Amygdala (tissue), 56 donors: ENCODE measurements at regions not wholly inside any gene's neighbourhood (a gene's known extent, or its start where the extent isn't known, plus 50 kb on each side); places are given as distances from the start of the nearest gene placed in this dataset.

Experiments used
- DNase-seq, 56 donors: peaks; one replicate each; lab custom pipeline; 2025; lab: John Stamatoyannopoulos, UW

GRCh38 chr6:155611742-155612141 is 156.1 kb upstream of the NOX3 start:
- DNase-seq = no peak

- no peak for DNase-seq
These were observed 149.4 kb upstream of the NOX3 start for GRCh38 chr6:155604991-155605390.

GRCh38 chr6:155599561-155599960 is 143.9 kb upstream of the NOX3 start:
- DNase-seq = peak in 1 of 56 donors; percentile 2

- DNase-seq = no peak
These were observed 143.5 kb upstream of the NOX3 start for GRCh38 chr6:155599160-155599559.

DNA sequence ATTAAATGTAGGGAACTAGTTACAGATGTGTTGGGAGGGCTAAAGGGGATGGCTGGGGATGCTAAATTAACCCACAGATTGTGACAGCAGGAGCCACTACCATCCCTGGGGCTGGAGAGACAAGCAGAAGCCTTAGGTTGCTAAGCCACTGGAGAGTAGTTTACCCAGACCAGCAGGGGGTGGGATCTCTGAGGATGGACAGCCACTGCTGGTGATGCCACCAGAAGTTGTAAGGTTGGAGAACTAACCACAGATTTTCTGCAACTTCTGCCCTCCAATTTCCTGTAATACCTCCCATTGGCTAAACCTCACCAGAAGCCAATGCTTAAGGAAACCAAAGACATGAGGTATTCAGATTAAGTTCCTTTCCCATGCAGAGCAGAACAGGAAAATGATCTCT is 139.6 kb upstream of the NOX3 start:
- DNase-seq = no peak

DNA sequence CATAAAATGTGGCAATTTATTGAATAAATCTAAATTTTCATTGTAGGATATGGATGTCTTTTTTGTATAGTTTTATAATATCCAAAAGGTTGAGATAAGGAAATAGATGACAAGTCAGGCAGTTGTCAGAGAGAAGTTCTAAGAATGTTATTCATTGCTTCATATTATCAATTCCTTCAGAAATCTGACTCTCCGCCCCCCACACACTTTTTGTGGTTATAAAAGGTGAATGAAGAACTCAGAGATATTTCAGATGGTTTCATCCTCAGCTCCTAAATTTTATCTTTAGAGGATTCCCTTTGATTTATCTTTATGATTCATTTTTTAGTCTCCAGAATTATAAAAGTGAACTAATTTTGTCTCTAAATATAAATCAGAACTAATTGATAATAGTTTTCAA is 136.1 kb upstream of the NOX3 start:
- DNase-seq = no peak

- no peak for DNase-seq
These were observed 133.6 kb upstream of the NOX3 start for GRCh38 chr6:155589190-155589589.

DNA sequence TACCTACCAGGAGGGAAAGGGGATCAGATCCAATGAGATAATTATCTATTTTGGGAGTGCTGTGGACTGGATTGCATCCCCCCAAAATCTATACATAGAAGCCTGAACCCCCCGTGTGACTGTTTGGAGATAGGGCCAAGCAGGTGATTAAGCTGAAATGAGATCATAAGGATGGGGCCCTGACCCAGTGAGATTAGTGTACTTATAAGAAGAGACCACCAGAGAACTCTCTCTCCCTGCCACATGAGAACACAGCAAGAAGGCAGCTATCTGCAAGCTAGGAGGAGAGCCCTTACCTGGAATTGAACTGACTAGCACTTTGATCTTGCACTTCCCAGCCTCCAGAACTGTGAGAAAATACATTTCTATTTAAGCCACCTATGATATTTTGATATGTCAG is 132.2 kb upstream of the NOX3 start:
- DNase-seq = no peak

DNA sequence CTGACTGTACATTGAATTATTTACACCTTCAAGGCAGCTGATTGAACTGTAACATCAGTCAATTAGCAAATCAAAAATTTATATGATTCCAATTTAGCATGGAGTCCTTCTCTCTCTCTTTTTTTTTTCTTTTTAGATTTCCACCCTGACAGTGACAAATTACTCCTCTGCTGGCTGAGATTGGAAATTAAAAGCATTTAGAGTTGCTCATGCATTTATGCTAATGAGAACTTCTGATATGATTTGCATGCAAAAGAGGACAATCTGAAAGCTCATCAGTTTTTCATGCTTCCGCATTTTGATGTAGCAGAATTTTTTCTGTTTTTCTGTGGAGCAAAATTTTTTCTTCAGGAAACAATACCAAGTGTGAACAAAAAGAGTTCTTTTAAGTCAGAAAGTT is 130.5 kb upstream of the NOX3 start:
- DNase-seq = no peak

DNA sequence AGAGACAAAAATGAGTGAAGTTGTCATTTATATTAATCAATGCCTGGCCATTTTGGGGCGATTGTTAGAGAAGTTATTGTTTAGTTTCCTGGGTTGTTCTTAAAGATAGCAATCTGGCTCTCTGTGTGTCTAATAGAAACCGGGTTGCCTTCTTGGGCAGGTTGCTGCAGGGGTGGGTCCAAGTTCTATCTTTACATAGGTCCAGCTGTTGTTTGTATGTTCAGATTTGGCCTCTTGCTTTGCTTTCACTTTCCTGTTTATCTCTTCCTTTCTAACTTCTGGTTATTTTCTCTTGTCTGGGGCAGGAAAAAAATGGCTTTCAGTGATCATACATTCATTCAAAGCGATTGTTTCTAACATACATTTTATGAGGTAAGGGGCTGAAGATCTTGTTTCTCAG is 128.4 kb upstream of the NOX3 start:
- DNase-seq = no peak

GRCh38 chr6:155582016-155582991 is 126.7 kb upstream of the NOX3 start:
- no peak for DNase-seq

- no peak for DNase-seq
These were observed 125.3 kb upstream of the NOX3 start for GRCh38 chr6:155580904-155581303.

DNA sequence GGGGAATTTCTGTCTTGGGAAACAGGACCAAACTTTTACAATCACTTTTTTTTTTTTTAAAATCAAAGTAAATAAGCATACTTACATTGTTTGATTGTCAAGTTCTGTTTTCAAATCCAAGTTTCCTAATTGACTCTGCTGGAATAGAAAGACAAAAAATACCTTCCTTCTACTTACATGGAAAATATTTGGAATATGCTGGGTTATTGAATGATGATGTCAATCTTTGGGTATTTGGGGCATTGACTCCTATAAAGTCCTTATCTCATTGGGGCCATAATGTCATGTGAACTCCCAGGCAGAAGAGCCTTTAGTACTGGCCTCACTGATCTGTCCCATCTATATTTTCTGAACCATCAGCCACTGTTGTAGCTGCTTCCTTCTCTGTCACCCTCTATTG is 122.6 kb upstream of the NOX3 start:
- no peak for DNase-seq

GRCh38 chr6:155561966-155562364 is 106.3 kb upstream of the NOX3 start:
- no peak for DNase-seq

DNA sequence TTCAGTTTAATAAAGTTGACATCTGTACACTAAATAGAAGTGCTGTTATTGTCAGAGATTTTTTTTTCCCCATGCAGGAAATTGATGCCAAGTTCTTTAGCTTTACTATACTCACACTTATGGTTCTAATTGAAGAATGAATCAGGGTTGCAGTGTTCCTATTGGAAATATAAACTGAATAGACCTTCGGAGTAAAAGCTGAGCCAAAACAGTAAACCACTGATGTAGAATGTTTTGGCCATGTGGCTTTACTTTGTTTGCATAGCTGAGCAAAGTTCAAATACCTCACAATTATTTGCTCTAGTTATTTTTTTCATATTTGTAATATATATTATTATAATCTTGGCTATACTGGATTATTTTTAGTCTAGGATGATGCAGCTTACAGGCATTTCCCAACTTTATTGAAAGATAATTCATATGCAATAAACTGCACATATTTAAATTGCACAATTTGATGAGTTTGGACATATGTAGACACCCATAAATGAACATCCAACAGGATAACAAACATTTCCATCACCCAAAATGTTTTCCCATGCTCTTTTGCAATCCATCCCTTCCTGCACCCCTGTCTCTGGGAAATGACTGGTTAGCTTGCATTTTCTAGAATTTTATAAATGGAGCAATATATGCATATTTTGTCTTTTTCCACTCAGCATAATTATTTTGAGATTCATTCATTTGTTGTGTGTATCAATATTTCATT is 105.8 kb upstream of the NOX3 start:
- DNase-seq = no peak

- DNase-seq = no peak
These were observed 94.3 kb upstream of the NOX3 start for GRCh38 chr6:155549928-155550327.

GRCh38 chr6:155549028-155549798 is 93.6 kb upstream of the NOX3 start:
- no peak for DNase-seq

GRCh38 chr6:155548576-155548975 is 92.9 kb upstream of the NOX3 start:
- no peak for DNase-seq

DNA sequence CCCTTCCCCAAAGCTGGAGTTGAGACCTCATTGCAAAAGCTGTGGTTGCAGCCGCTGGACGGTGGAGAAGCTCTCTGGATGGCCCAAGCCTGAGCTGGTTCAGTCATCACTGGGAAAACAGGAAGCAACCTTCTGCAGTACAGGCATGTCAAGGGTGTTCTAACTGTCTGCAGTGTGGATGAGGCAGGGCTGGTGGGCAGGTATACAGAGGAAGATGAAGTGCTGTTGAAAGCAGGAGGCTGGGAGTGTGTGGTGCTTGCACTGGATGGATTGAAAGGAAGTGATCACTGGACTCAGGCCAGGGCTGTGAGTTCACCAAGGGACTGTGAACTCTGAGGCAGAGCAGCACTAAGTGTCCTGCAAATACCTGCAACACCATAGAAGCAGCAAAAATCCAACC is 89.0 kb upstream of the NOX3 start:
- no peak for DNase-seq

DNA sequence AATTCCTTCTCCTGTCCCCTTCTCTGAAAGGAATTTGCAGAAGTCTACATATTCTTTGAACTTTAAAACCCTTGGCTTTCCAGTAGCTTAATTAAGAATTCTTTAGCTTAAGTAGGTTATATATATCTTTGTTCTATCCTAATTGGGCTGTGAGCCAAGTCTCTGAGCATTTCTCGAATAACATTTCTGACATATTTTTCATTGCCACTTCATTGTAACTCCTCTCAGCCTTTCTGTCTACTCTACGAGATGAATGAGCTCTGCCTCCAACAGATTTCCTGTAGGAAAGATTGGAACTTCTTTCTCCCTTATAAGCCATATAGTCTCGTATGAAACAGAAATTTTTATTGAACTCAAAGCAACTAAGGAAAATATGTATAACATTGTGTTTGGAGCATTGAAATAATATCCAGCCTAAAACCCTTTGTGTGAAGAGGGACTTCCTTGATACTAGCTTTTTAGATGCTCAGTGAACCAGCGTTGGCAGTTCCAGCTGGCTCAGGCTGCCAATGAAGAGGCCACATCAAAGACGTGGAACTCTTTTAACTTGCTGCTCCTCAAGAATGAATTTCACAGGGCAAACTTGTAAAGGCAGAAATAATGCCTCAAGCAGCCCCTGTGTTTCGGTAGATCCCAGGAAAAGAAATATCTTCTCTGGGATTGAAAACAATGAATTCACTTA is 87.7 kb upstream of the NOX3 start:
- DNase-seq = no peak

DNA sequence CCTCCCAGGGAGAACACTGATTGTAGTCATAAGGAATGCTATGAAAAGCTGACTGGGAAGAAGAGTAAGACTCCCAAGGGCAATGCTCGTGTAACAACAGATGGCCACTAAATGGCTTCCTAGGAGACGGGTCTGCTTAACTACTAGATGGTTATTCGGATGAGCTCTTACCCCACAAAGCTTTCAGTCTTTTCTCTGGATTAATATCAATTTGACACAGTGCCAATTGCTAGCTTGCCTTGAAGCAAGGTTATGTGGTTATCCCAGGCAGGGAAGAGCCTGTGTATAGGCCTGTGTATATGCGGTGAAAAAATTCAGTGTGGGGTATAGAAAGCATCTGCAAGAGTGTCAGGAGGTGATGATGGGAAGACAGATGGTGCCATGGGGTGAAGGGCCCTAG is 86.4 kb upstream of the NOX3 start:
- DNase-seq = no peak
